Peyer's patch (tissue), 4 donors: ENCODE measurements at regions not wholly inside any gene's neighbourhood (a gene's known extent, or its start where the extent isn't known, plus 50 kb on each side); places are given as distances from the start of the nearest gene placed in this dataset.

Experiments
- CTCF ChIP-seq, 6 experiments: fragments of 450-650 bp in 4 of 6; fragments of 200-600 bp in 2 of 6; sonication (generic) in 1 of 6; IDR thresholded peaks; one replicate each; pipeline ENCODE4 v1.5.1; 2017 to 2019; ENCODE audit warnings: antibody characterized with exemption in 6 of 6, mild to moderate bottlenecking in 3 of 6, moderate library complexity in 1 of 6
- POLR2A ChIP-seq, 2 donors: fragments of 450-650 bp; IDR thresholded peaks; one replicate each; pipeline ENCODE4 v1.5.1; 2017; ENCODE audit warnings: antibody characterized with exemption in 2 of 2, mild to moderate bottlenecking in 2 of 2, moderate library complexity in 2 of 2

GRCh38 chr11:19458231-19458630 lies 217.5 kb upstream of the E2F8 start:
- TF ChIP-seq POLR2A (IDR thresholded peaks at IDR 0.05), result no peak
- TF ChIP-seq CTCF (IDR thresholded peaks at IDR 0.05), result no peak
